HG03045 (cell line): ENCODE measurements at regions not wholly inside any gene's neighbourhood (a gene's known extent, or its start where the extent isn't known, plus 50 kb on each side); places are given as distances from the start of the nearest gene placed in this dataset.

Experiments used
- ATAC-seq: cut with Tn5 transposase; IDR thresholded peaks from one replicate; pipeline ENCODE4 v1.9.1; 2021; ENCODE audit warnings: mild to moderate bottlenecking, moderate library complexity; ENCODE audit not compliant: unreplicated experiment

GRCh38 chr6:6886171-6886885, 221.4 kb upstream of the RREB1 start:
- no peak for ATAC-seq

GRCh38 chr6:6886886-6887285, 220.9 kb upstream of the RREB1 start:
- no peak for ATAC-seq

- ATAC-seq = no peak
Measured at GRCh38 chr6:6889601-6890000, 218.2 kb upstream of the RREB1 start.

- no peak for ATAC-seq
Measured at GRCh38 chr6:6890400-6890858, 217.3 kb upstream of the RREB1 start.

GRCh38 chr6:6891125-6891721, 216.5 kb upstream of the RREB1 start:
- no peak for ATAC-seq

- ATAC-seq = no peak
Measured at GRCh38 chr6:6891949-6892461, 215.8 kb upstream of the RREB1 start.

- ATAC-seq = no peak
Measured at GRCh38 chr6:6892744-6893583, 214.8 kb upstream of the RREB1 start.

GRCh38 chr6:6893701-6894100, 214.1 kb upstream of the RREB1 start:
- ATAC-seq = no peak

GRCh38 chr6:6895929-6896328, 211.8 kb upstream of the RREB1 start:
- ATAC-seq = no peak

- ATAC-seq = no peak
Measured at GRCh38 chr6:6897140-6897539, 210.6 kb upstream of the RREB1 start.

GRCh38 chr6:6900569-6901204, 207.1 kb upstream of the RREB1 start:
- no peak for ATAC-seq

GRCh38 chr6:6901205-6901719, 206.5 kb upstream of the RREB1 start:
- ATAC-seq = no peak

- no peak for ATAC-seq
Measured at GRCh38 chr6:6901945-6902344, 205.8 kb upstream of the RREB1 start.

GRCh38 chr6:6905961-6906518, 201.7 kb upstream of the RREB1 start:
- ATAC-seq = no peak

- no peak for ATAC-seq
Measured at GRCh38 chr6:6906570-6907213, 201.1 kb upstream of the RREB1 start.

GRCh38 chr6:6907286-6907685, 200.5 kb upstream of the RREB1 start:
- ATAC-seq = no peak

GRCh38 chr6:6908121-6908520, 199.6 kb upstream of the RREB1 start:
- no peak for ATAC-seq

- no peak for ATAC-seq
Measured at GRCh38 chr6:6909111-6909510, 198.7 kb upstream of the RREB1 start.

- no peak for ATAC-seq
Measured at GRCh38 chr6:6910734-6911295, 196.9 kb upstream of the RREB1 start.

GRCh38 chr6:6911391-6911790, 196.4 kb upstream of the RREB1 start:
- no peak for ATAC-seq
